MCF 10A (cell line): ENCODE measurements at regions not wholly inside any gene's neighbourhood (a gene's known extent, or its start where the extent isn't known, plus 50 kb on each side); places are given as distances from the start of the nearest gene placed in this dataset.

ENCODE experiments used
- BruUV-seq: library from RNA; stranded (reverse); fragments of 400-500 nt; replicated peaks from 2 replicates; lab custom pipeline; 2021; lab: Mats Ljungman, UMichigan
- CTCF ChIA-PET: fragments of 300-600 bp; sonication (Branson Sonifier 250); formaldehyde crosslinking; extraction: SDS; loops from one replicate; lab custom pipeline; 2021; ENCODE audit warnings: antibody characterized with exemption, inconsistent platforms; lab: Yijun Ruan, JAX
- POLR2A ChIA-PET: fragments of 300-600, 350-650 bp; sonication (Branson Sonifier 250); formaldehyde crosslinking; extraction: SDS; loops from one replicate; lab custom pipeline; 2020; ENCODE audit warnings: antibody characterized with exemption, inconsistent platforms; lab: Yijun Ruan, JAX
- DNase-seq: peaks from one replicate; pipeline ENCODE4 v3.0.0-alpha.2; 2018; ENCODE audit not compliant: unreplicated experiment
- H3K27ac Mint-ChIP-seq: one replicate; pipeline ENCODE4 v1.8.0; 2022; ENCODE audit warnings: mild to moderate bottlenecking, low read depth, mixed read lengths; ENCODE audit not compliant: unreplicated experiment
- H3K27me3 Mint-ChIP-seq: one replicate; pipeline ENCODE4 v1.8.0; 2022; ENCODE audit warnings: mixed read lengths; ENCODE audit not compliant: insufficient read depth, unreplicated experiment
- H3K36me3 Mint-ChIP-seq: one replicate; pipeline ENCODE4 v1.8.0; 2022; ENCODE audit warnings: mild to moderate bottlenecking, moderate library complexity, mixed read lengths; ENCODE audit not compliant: insufficient read depth, unreplicated experiment
- H3K4me1 Mint-ChIP-seq: one replicate; pipeline ENCODE4 v1.8.0; 2022; ENCODE audit warnings: mixed read lengths; ENCODE audit not compliant: insufficient read depth, unreplicated experiment
- H3K4me3 Mint-ChIP-seq: one replicate; pipeline ENCODE4 v1.8.0; 2022; ENCODE audit warnings: mild to moderate bottlenecking, moderate library complexity, mixed read lengths; ENCODE audit not compliant: unreplicated experiment
- H3K9me3 Mint-ChIP-seq: one replicate; pipeline ENCODE4 v1.8.0; 2022; ENCODE audit warnings: mixed read lengths; ENCODE audit not compliant: unreplicated experiment
- intact Hi-C: fragments of 100-400 bp; cut with micrococcal nuclease; formaldehyde crosslinking; loops from 2 replicates; pipeline ENCODE4 v1.14.1; 2022
- TF ChIP-seq, protein P1 (sequence below): fragments of 200-600 bp; IDR thresholded peaks from one replicate; pipeline ENCODE4 v1.8.0; 2022; ENCODE audit warnings: antibody characterized with exemption, mild to moderate bottlenecking; ENCODE audit not compliant: unreplicated experiment

DNA sequence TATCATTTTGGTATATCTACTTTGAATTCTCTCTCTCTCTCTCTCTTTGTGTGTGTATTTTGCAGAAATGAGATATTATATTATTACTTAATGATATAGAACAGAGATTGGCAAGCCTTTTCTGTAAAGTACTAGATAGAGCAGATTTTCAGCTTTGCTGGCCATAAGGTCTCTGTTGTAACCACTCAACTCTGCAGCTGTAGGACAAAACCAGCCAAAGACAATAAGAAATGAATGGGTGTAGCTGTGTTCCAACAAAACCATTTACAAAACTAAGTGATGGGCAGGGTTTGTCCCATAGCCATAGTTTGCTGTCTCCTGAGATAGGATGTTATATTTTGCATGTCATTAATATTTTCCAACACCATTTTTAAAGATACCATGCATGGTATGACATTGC lies 91.2 kb upstream of the TSHZ2 start:
- TF ChIP-seq, protein P1, sequence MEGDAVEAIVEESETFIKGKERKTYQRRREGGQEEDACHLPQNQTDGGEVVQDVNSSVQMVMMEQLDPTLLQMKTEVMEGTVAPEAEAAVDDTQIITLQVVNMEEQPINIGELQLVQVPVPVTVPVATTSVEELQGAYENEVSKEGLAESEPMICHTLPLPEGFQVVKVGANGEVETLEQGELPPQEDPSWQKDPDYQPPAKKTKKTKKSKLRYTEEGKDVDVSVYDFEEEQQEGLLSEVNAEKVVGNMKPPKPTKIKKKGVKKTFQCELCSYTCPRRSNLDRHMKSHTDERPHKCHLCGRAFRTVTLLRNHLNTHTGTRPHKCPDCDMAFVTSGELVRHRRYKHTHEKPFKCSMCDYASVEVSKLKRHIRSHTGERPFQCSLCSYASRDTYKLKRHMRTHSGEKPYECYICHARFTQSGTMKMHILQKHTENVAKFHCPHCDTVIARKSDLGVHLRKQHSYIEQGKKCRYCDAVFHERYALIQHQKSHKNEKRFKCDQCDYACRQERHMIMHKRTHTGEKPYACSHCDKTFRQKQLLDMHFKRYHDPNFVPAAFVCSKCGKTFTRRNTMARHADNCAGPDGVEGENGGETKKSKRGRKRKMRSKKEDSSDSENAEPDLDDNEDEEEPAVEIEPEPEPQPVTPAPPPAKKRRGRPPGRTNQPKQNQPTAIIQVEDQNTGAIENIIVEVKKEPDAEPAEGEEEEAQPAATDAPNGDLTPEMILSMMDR, result no peak
- ChIA-PET POLR2A (interaction anchor here (1.0 kb wide), 1 partner anchor 8 kb away, joined by 3 read pairs; no protein-coding TSS in a partner anchor), CTCF (interaction anchor here (0.5 kb wide), 1 partner anchor 268 kb away, joined by 4 read pairs; no protein-coding TSS in a partner anchor)
- no peak overlapping the region for H3K27ac Mint-ChIP-seq
- H3K4me1 Mint-ChIP-seq, result no peaks in the 10 kb centered on the region
- no peaks in the 10 kb centered on the region for H3K27me3 Mint-ChIP-seq
- DNase-seq, result no peak
- BruUV-seq, result no TSS peak
- H3K4me3 Mint-ChIP-seq, result no peak overlapping the region
- no peaks in the 10 kb centered on the region for H3K9me3 Mint-ChIP-seq
- H3K36me3 Mint-ChIP-seq, result no peaks in the 10 kb centered on the region
- intact Hi-C loops, result no loop called here

GRCh38 chr20:52880259-52880658 lies 91.9 kb upstream of the TSHZ2 start:
- CTCF ChIA-PET, result no interaction called here

GRCh38 chr20:52874241-52874640 lies 97.9 kb upstream of the TSHZ2 start:
- POLR2A ChIA-PET, result no interaction called here
- no peaks in the 10 kb centered on the region for H3K27me3 Mint-ChIP-seq
- no peak overlapping the region for H3K4me3 Mint-ChIP-seq
- no TSS peak for BruUV-seq
- CTCF ChIA-PET, result no interaction called here
- H3K9me3 Mint-ChIP-seq, result no peaks in the 10 kb centered on the region
- peaks cover under 1% of the 10 kb centered on the region for H3K36me3 Mint-ChIP-seq
- H3K4me1 Mint-ChIP-seq, result no peaks in the 10 kb centered on the region
- intact Hi-C loops, result no loop called here
- H3K27ac Mint-ChIP-seq, result no peak overlapping the region
- TF ChIP-seq, protein P1, result no peak
- DNase-seq, result no peak

More at GRCh38 chr20:52880259-52880658, 91.9 kb upstream of the TSHZ2 start:
- TF ChIP-seq, protein P1, result no peak
- intact Hi-C loops, result no loop called here
- no peak overlapping the region for H3K27ac Mint-ChIP-seq
- no peak overlapping the region for H3K4me3 Mint-ChIP-seq
- H3K36me3 Mint-ChIP-seq, result no peaks in the 10 kb centered on the region
- no peaks in the 10 kb centered on the region for H3K9me3 Mint-ChIP-seq
- no TSS peak for BruUV-seq
- DNase-seq, result no peak
- no peaks in the 10 kb centered on the region for H3K4me1 Mint-ChIP-seq
- H3K27me3 Mint-ChIP-seq, result no peaks in the 10 kb centered on the region
- POLR2A ChIA-PET, result no interaction called here

DNA sequence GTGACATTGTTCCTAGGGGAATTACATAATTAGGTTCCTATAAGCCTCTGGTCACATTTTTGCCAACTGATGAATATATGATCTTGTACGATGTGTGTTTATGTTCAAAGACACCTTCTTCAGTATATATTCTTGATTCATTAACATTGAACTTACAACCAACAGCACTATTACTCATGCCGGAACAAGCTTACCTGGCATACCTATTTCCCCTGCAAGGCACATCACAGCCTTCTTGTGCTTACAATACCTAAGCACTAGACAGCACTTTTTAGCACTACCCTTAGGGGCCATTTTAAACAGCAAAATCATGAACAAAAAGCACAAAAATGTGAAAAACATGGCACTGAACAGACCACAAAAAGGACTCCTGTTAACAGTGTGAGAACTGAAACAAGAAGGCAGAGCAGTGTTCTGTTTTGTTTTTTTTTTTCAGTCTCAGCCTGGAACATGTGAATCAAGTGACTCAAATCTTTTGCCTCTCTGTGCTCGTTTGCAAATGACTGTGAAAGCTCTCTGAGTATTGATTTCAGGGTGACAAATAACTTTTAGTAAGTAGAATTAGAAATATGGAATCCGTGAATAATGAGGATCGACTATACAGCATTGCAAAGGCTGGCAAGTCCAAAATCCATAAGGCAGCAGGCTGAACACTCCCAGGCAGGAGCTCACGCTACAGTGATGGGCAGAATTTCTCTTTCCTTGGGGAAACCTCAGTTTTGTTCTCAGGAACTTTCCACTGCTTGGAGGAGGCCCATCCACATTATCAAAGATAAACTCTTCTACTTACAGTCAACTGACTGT lies 102.3 kb upstream of the TSHZ2 start:
- BruUV-seq, result no TSS peak
- Mint-ChIP-seq H3K4me1 (no peaks in the 10 kb centered on the region), H3K9me3 (no peaks in the 10 kb centered on the region), H3K36me3 (peaks cover 6% of the 10 kb centered on the region), H3K27me3 (no peaks in the 10 kb centered on the region), H3K4me3 (no peak overlapping the region), H3K27ac (no peak overlapping the region)
- DNase-seq, result no peak
- TF ChIP-seq, protein P1, result no peak
- ChIA-PET CTCF (interaction anchor here (0.7 kb wide), 1 partner anchor 43 kb away, joined by 3 read pairs; no protein-coding TSS in a partner anchor), POLR2A (no interaction called here)
- intact Hi-C loops, result no loop called here
